DMS114 treated with DMSO at 0.1 percent for 48 hours (cell line): ENCODE measurements at regions not wholly inside any gene's neighbourhood (a gene's known extent, or its start where the extent isn't known, plus 50 kb on each side); places are given as distances from the start of the nearest gene placed in this dataset.
"Not testable (repeated sequence)": the region's sequence is repeated elsewhere in the genome, so short reads cannot be mapped to it uniquely, and the experiment has no call there.

Experiments
- DNase-seq: peaks from one replicate; lab custom pipeline; 2025; ENCODE audit not compliant: unreplicated experiment; lab: John Stamatoyannopoulos, UW

DNA sequence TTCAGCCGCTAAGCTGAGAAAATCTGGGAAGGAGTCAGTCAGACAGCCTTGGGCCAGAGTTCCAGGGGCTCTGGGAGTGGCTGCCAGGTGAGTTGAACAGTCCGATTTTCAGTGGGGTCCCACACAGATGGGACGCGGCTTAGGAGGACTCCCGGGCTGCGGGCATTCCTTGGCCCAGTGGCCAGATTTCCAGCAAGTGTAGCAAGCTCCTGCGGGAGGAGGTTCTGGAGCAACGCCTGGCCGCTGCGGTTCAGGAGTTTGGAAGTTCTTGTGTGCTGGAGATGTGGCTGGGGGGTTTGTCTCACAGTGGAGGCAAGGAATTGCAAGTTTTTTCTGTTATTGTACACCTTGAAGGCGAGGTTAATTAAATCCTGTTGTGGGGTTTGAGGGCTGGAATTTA, 1020.1 kb upstream of the MANEA start:
- not testable (repeated sequence) for DNase-seq

DNA sequence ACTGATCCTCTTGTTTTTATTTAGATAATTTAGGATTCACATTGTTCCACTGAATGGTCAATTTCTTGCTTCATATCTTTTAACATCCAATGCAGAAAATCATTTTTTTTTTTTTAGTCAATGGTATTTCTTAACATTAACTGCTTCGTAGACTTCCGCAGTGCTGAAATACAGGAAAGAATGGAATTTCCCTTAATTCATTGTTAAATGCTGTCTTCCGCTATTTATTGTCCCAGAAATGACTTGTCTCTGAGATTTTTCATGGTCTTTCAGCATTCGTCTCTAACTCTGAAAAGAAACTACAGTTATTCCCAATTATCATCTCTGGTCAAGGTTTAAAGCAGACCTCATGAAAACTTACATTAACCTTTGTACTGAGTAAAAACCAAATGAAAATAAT, 1029.1 kb upstream of the MANEA start:
- DNase-seq, result no peak

DNA sequence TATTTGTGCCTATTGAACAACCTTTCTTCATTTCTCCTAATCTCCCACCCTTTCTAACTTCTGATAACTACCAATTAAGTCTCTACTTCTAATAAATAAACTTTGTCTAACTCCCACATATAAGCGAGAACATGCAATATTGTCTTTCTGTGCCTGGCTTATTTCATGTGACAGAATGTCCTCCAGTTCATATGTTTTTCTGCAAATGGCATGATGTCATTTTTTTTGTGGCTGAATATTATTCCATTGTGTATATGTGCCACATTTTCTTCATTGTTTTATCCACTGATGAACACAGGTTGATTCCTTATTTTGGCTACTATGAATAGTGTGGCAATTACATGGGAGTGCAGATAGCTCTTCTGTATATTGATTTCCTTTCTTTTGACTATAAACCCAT, 1041.5 kb upstream of the MANEA start:
- DNase-seq, result no peak

DNA sequence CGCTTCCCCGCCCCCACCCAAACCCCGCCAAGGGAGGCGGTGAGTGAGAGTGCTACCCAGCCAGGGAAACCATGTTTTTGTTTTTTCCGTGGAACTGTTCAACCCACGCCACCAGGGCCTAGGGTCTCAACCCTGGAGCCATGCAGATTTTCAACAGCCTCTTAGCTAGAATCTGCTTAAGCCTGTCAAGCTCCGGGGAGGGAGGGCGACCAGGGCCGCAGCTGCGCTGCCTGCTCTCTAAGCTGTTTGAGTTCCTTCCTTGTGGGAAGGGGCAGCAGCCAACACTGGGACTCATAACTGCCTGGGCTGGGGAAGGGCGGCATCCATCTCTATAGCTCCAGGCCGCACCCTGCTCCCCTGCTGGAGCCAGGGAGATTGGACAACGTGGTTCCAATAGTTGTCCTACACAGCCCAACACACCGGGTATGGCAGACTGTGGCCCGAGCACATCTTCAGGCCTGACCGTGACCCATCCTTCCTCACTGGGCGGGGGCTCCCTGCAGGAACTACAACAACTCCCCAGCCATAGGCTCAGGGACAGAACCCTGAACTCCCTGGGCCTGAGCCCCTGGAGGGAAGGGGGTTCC, 1065.7 kb upstream of the MANEA start:
- DNase-seq, result no peak

DNA sequence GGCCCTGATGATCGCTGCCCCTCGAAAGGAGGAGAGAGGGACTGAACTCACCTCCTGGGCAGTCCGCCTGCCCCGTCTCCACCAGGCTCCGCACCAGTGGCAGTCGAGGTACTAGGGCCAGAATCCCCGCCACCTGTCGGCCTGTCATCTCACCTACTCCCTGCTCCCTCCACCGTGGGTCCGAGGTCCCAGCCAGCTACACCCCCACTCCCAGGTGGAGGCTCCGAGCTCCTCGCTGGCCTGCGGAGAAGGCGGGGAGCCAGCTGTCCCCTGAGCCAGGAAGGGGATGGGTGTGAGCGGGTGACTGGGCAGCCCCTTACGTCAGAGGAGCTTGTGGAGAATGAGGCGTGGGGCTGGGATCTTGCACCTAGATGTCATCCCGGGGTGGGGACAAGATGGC, 1066.5 kb upstream of the MANEA start:
- no peak for DNase-seq

DNA sequence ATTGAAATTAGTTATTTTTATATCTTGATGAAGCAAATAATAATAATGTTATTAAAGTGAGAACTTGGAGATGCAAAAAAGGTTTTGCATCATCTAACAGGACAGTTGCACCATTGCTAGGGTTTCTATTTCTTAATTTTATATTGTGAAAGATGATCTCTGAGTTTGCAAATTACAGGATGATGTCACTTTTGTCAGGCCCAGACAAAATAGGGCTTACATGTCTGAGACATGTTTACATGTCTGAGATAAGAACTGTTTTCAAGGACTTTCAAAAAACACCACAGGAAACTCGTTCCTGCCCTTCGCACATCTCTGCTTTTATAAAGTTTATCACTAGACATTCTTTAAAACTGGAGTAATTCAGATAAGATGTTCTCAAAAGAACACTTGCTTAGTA, 1075.8 kb upstream of the MANEA start:
- no peak for DNase-seq

DNA sequence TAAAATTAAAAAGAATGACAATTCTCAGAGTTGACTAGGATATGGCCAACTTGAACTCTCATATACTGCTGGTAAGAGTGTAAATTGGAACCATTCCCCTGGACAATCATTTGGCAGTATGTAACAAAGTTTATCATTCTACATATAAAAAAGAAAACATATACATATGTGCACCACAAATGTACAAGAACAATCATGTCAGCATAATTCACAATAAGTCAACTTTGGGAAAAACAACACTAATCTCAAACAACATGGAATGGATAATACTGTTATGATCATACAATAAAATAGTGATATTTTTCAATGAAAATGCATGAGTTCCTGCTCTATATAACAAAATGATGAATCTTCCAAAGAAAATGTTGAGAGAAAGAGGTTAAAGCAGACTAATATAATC, 1078.7 kb upstream of the EPHA7 start:
- DNase-seq, result no peak

DNA sequence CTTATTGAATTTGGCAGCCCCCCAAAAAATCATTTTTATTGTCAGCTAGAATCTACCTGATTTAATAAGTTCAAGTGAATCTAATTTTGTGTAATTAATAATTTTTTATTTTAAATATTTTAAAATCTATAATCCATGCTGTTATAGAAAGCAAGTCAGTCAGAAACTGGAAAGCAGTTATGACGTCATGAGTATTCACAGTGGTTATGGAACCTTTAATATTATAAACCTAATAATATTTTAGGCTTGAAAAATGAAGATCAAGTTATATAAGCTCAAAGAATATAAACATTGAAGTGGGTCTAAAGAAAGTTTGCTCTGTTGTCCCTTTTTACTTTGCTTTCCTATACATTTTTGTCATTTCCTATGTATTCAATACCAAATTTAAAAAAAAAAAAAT, 1075.1 kb upstream of the EPHA7 start:
- DNase-seq, result no peak

DNA sequence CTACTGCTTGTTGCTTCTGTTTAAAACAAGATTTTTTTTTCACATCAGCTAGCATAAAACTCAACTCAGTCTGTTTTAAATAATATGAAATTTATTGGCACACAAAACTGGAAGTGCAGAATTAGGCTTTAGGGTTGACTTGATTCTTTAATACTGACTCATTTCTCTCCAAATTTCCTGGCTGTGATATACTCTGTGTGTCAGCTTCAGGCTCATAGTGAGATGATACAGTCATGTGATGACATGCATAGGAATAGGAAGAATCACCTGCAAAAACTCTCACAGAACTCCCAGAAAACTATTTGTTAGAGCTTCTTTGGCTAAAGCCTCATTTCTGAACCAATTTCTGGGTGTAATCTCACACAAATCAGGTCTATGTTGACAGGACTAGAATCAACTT, 1068.0 kb upstream of the EPHA7 start:
- DNase-seq, result no peak

DNA sequence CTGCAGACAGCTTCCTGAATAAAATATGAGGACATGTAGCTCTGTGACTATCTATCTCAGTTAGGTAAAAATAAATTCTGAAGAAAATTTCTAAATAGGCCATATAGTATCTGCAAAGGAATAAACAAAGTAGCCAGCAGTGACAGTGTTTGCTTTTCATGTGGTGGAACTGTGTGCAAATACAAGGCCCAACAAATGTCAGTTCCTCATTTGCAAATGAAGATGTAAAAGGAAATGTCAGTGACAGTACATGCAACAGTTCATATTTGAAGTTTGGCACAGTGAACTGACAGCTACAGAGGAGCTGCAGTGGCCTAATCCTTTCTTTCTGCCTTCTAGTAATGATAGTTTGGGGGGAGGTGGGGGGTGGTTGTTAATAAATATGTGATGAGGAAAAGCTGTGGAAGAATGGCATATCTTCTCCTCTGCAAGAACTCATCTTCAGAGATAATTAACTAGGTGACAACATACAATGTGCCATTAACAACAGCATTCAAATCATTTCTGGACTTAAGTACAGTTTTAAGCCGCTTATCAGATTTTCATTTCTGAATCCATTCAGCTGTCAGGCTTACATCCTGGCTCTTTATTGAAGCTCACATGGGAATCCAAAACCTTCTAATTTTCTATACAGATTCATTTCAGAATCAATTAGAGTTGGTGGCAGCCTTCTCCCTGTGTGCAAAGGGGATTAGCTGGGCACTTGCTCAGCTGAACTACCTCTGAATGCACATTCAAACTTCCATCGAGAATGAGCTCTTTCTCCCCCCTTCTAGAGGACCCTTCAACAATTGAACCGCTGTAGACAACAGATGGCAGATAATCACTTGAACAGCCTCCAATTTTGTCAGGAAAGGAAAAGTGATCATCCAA, 1059.0 kb upstream of the EPHA7 start:
- DNase-seq, result no peak

DNA sequence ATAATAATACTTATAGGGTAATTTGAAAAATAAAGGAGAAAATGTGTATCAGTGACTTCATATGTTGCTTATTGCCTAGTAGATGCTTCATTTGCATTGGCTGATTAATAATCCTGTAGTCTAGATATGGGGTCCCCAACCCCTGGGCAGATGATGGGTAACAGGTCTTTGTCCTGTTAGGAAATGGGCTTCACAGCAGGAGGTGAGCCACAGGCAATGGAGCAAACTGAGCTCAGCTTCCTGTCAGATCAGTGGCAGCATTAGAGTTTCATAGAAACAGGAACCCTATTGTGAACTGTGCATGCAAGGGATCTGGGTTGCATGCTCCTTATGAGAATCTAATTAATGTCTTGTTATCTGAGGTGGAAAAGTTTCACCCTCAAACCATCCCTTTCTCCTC, 1049.5 kb upstream of the EPHA7 start:
- no peak for DNase-seq

DNA sequence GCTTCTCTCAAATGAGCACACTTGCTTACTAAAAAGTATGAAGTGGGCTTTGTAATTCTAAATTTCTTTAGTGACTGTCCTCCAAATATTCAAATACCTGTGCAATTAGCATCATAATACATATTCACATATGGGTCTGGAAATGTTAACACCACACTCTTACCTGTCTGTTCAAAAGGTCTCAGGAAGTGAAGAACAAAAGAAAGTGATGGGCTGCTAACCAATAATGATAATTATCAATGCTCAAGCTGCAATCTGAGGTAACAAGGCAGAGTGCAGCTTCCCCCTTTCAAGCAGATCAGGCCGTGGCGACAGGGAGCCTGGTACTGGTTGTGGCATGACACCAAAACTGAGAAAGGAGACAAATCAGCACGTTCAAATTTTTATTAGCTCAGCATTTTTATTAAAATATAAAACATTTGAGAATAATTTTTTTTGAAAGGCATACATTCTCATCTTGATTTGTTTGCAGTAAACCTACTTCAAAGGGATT, 1044.7 kb upstream of the EPHA7 start:
- no peak for DNase-seq

DNA sequence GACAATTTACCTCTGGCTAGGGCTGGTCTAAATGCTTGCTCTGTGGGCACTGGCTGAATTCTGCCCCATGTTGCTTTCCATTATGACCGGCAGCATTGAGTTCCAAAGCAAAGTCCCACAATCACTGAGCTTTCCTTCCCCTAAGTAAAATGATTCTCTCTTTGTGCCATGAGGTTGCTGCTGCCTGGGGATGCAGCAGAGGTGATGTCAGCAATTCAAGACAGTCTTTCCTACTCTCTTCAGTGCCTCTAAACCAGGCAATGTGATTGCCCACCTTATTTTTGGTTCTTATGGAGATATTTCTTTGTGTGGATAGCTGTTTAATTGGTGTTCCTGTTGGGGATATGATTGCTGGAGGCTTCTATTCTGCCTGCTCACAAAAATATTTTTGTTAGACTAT, 1043.9 kb upstream of the EPHA7 start:
- no peak for DNase-seq

DNA sequence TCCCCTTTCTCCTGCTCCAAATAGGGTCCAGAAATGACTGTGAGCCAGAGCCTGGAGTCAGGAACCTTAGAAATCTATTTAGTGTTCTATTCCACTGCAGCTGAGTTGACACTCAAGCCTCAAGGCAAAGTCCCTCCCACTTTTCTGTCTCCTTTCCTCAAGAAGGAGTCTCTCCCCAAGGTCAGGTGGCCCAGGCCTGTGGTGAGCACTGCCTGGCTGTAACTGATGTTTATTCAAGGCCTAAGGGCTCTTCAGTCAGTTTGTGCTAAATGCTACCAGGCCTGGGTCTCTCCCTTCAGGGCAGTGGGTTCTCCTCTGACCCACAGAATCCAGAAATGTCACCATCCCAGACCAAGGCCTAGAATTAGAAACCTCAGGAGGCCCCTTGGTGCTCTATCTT, 1042.9 kb upstream of the EPHA7 start:
- no peak for DNase-seq

DNA sequence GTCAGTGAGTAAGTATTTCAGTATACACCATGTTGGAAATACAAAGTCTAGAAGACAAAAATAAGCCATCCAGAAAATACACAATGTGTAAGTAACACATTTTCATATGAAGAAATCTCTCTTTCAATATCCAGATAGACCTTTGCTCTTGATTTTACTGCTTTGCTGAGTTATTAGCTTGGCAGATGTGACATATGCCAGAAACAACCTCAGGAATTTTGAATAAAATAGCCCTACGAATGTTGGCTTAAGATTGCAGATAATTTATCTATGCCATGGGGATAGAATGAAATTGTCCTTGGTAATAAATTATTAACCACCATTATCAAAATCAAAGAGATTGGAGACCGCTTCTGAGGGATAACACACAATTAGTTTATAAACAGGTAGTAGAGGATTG, 1036.9 kb upstream of the EPHA7 start:
- no peak for DNase-seq

DNA sequence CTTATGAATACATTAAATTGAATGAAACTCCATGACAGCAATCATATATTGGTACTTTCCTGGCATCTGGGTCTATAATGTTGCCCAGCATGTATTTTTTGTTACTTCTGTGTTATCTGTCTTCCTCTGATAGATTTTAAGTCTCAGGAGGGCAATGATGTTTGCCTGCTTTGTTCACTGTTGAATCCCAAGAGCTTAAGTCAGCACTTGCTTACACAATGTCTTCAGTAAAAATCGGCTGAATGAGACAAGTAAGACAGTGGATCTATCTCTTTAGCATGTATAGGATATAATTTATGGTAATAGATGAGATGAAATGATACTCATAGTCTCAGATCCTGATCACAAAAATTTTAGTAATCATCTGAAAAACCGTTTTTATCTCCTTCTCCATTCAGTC, 1034.9 kb upstream of the EPHA7 start:
- DNase-seq, result no peak

DNA sequence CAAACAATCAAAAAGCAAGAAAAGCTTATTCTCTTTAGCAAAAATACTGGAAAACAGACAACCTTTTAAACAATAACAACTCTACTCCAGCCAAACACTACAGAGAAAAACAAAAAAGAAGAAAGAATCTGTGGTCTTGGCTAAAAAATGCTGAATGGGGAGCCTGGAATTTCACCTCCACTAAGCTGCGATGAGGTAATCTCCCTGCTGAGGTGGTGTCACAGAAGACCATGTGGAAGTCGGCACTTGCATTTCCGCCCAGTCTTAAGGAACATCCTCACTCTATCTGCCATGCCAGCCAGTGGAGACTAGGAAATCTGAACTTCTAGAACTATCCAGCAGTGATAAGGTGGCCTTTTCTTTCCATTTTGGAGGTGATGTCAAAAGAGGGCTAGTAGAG, 1026.8 kb upstream of the EPHA7 start:
- no peak for DNase-seq

DNA sequence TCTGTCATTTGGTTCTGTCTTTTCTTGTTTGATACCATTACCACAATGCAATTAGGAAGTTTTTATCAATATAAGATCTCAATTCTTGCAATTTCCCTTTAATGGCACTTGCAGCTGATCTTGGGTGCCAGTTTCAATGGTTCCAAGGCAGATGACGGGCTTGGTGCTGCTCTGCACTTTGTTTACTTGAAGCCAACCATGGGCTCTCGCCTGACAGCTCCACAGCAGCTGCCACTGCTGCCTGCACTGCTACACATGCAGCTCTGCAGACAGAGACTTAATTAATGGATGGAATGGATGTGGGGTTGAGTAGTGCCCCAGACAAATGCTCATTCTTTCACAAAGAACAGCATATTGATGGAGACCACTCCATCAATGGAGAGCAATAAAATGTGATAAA, 1024.3 kb upstream of the EPHA7 start:
- no peak for DNase-seq

DNA sequence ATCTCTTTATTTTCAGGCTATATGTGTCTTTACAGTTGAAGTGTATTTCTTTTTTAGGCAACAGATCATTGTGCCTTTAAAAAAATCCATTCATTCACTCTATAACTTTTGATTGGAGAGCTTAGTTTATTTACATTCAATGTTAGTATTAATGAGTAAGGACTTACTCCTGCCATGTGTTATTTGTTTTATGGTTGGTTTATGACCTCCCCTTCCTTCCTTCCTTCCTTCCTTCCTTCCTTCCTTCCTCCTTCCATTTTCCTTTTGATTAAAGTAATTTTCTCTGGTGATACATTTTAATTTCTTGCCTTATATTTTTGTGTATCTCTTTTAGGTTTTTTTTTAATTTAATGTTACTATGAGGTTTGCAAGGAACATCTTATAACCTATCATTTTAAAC, 1005.3 kb upstream of the EPHA7 start:
- DNase-seq, result no peak

DNA sequence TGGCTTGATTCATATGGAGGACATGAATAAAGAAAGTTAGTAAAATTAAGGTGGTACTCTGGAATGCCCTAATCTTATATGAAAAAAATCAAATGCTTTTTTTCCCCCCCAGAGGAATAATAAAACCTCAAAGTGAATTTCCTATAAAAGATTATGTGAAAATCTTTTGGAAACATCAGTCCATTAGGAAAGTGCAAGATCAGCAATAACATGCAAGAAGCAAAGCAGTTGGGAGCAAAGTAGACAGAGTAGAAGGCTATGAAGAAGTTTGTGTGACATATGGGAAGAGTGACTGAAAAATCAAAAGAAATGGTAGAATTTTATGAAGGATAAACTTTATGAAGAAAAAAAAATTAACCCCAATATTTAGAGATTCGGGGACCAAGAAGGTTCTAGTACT, 998.0 kb upstream of the EPHA7 start:
- no peak for DNase-seq

DNA sequence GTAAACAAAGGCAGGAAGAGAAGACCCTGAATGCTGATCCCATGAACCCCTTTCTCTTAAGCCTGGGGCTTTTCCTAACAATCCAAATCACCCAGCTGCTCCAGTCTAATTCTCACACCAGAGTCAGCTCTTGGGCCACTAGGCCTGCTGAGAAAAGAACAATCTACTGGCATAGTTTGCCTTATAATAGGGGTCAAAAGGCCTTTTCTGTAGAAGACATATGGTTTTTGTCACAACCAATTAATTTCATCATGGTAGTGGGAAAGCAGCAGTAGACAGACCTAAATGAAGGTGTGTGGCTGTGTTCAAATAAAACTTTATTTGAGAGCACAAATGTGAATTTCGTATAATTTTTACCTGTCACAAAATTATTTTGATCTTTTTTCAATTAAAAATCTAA, 994.7 kb upstream of the EPHA7 start:
- DNase-seq, result no peak

DNA sequence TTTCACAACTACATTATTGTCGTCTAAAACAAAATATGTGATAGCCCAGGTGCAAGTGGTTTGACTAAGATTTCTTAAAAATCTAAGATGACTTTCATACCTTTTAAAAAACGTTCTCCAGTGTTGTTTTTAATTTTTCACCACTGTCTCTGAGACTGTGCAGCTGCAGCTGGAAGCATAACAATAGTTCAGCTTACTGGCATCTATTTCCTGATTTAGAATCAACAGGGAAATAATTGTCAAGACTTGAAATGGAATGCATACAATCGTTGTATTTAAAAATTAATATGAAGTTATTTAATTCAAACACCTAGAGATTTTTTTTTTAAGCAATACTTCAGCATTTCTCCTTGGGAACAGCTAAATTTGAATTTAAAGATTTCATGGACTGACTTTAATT, 982.0 kb upstream of the EPHA7 start:
- DNase-seq, result no peak

DNA sequence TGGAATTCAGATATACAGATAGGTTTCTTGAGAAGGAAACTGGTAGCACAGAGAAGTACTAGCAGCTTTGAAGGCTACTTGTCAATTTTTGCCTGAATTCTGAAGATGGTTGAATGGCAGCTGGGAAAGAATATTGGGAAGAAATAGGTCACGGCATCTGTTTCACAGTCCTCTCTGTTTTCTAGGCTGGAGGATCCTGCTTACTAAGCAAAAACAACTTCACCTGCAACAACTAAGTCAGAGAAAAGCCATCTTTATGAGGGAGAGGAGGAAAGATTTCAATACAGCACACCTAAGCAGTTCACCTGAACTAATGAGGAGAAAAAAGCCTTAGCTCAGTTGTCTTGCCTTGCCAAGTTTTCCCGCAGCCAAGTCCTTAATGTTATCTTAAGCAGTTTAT, 975.5 kb upstream of the EPHA7 start:
- no peak for DNase-seq
